ENCODE measurements at regions not wholly inside any gene's neighbourhood (a gene's known extent, or its start where the extent isn't known, plus 50 kb on each side); places are given as distances from the start of the nearest gene placed in this dataset.

DNA sequence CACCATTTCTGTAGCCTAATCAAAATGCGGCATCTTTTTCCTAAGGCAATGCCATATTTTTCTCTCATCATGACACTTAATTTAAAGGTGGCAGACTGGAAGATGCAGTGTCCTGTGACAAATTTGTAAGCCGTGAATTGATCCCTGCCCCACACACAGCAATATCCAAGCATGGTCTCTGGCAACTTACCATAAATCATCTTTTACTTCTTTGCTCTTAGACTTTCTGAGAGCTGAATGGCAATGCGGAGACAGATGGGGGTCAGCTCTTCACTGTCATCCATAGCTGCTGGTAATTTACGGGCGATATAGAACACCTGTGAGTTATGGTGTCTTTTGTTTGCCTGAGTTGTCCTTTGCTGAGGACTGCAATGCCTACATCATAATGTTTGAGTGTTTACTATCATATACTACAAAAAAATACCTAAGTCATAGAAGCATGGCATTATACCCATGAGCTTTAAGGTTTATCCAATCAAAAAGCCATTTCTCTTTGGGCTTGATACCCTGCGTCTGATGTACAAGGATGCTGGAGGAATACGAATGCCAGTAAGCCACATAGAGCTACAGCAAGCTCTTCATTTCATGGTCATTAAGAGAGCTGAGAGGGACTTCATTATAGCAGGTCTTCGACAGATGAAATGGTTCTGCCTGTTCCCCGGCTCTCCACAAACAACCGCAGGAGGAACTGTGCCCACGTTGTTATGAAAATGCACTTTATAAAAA lies 148.1 kb downstream of the TRIML1 start:
- intact Hi-C loops (cut with DNase I) = no loop called here
- Histone ChIP-seq H3K36me3 (no peaks in the 10 kb centered on the region), H3K27ac (no peak overlapping the region), H3K27me3 (peaks cover 7% of the 10 kb centered on the region), H3K9me3 (no peaks in the 10 kb centered on the region), H3K4me3 (no peak overlapping the region), H3K4me1 (no peaks in the 10 kb centered on the region)
- TF ChIP-seq CTCF (IDR thresholded peaks at IDR 0.05) = no peak
- ATAC-seq = no peak
- DNase-seq = no peak

- intact Hi-C loops (cut with DNase I) = no loop called here
- ATAC-seq = no peak
- H3K27ac ChIP-seq = no peak overlapping the region
- no peaks in the 10 kb centered on the region for H3K9me3 ChIP-seq
- no peaks in the 10 kb centered on the region for H3K36me3 ChIP-seq
- TF ChIP-seq CTCF (IDR thresholded peaks at IDR 0.05) = no peak
- H3K4me3 ChIP-seq = no peak overlapping the region
- H3K4me1 ChIP-seq = no peaks in the 10 kb centered on the region
- no peaks in the 10 kb centered on the region for H3K27me3 ChIP-seq
- DNase-seq = no peak
Measured at GRCh38 chr4:188289531-188290125, 150.4 kb downstream of the TRIML1 start.

GRCh38 chr4:188295899-188296298 lies 156.7 kb downstream of the TRIML1 start:
- Histone ChIP-seq H3K36me3 (no peaks in the 10 kb centered on the region), H3K27ac (no peak overlapping the region), H3K4me3 (no peak overlapping the region), H3K9me3 (no peaks in the 10 kb centered on the region), H3K27me3 (no peaks in the 10 kb centered on the region), H3K4me1 (no peaks in the 10 kb centered on the region)
- ATAC-seq = no peak
- intact Hi-C loops (cut with DNase I) = no loop called here
- TF ChIP-seq CTCF (IDR thresholded peaks at IDR 0.05) = no peak
- no peak for DNase-seq

- intact Hi-C loops (cut with DNase I) = no loop called here
- Histone ChIP-seq H3K27me3 (no peaks in the 10 kb centered on the region), H3K27ac (no peak overlapping the region), H3K36me3 (no peaks in the 10 kb centered on the region), H3K9me3 (no peaks in the 10 kb centered on the region), H3K4me3 (no peak overlapping the region), H3K4me1 (no peaks in the 10 kb centered on the region)
- ATAC-seq (no peak), DNase-seq (no peak)
- no peak for TF ChIP-seq CTCF (IDR thresholded peaks at IDR 0.05)
Measured at GRCh38 chr4:188296331-188296730, 157.1 kb downstream of the TRIML1 start.

DNA sequence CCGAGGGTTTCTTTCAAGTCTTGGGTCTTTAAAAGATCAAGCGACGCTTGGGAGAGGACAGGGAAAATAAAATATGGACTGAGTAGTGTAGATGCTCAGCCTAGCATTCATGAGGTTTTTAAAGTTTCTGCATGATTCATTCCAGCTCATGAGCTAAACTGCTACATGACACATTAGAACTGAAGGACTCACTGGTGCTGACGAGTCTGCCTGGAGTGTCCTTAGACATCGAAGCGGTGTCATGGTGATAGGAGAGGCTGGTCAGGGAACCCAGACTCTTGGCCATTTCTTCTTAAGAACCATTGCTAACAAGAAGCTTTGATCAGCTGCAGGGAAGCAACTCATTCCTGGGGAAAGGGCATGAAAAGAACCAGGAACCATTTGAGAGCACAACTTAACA lies 158.6 kb downstream of the TRIML1 start:
- H3K4me3 ChIP-seq = no peak overlapping the region
- intact Hi-C loops (cut with DNase I) = no loop called here
- no peaks in the 10 kb centered on the region for H3K27me3 ChIP-seq
- H3K27ac ChIP-seq = no peak overlapping the region
- no peaks in the 10 kb centered on the region for H3K36me3 ChIP-seq
- ATAC-seq = no peak
- DNase-seq = no peak
- H3K4me1 ChIP-seq = no peaks in the 10 kb centered on the region
- H3K9me3 ChIP-seq = no peaks in the 10 kb centered on the region
- TF ChIP-seq CTCF (IDR thresholded peaks at IDR 0.05) = no peak
